ENCODE measurements at regions not wholly inside any gene's neighbourhood (a gene's known extent, or its start where the extent isn't known, plus 50 kb on each side); places are given as distances from the start of the nearest gene placed in this dataset.

DNA sequence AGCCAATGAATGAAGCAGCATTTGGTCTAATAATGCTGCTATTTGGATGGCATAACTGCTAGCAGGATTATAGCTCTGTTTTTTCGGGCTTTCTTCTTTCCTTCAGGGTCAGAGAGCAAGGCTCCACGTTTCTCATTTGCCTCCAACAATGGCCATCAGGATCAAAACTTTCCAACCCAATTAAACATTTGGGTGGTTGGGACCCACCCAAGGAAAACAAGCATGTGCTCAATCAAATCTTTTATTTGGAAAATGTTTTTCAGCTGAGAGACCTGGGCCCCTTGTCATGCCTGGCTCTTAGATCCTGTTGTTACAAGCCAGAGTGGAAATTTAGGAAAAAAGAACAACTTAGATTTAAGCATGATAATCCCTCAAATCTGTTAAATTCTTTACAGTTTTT, 373.1 kb upstream of the USP24 start:
- no peaks in the 10 kb centered on the region for H3K36me3 Mint-ChIP-seq
- no peaks in the 10 kb centered on the region for H3K27me3 Mint-ChIP-seq
- peaks cover 4% of the 10 kb centered on the region for H3K9me3 Mint-ChIP-seq
- H3K27ac Mint-ChIP-seq = no peak overlapping the region
- DNase-seq (ENCODE audit: extremely low spot score, unreplicated experiment) = no peak
- H3K4me1 Mint-ChIP-seq (ENCODE audit: unreplicated experiment) = peaks cover 18% of the 10 kb centered on the region
- no peak overlapping the region for H3K4me3 Mint-ChIP-seq
- no peak for TF ChIP-seq CTCF (conservative IDR thresholded peaks at IDR 0.05)

DNA sequence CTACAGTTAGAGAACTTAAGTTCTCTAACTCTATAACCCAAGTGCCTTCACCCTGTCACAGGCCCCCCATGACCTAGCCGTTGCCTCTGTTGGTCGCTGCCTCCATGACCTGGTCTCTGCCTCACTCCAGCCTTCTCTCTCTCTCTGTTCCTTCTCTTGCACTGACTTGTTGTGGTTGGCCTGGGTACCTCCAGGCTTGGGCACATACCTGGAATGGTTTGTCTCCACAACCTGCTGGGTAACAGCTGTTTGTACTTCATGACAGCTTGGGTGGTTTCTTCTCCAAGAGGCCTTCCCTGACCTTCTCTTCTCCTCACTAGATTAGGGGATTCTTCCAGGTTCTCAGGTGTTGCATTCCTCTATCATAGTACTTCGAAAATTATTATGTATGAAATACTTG, 371.6 kb upstream of the USP24 start:
- Mint-ChIP-seq H3K4me3 (no peak overlapping the region), H3K27me3 (no peaks in the 10 kb centered on the region), H3K36me3 (no peaks in the 10 kb centered on the region)

GRCh38 chr1:55585402-55585792, 370.2 kb upstream of the USP24 start:
- H3K4me3 Mint-ChIP-seq = no peak overlapping the region
- peaks cover 4% of the 10 kb centered on the region for H3K9me3 Mint-ChIP-seq
- H3K4me1 Mint-ChIP-seq (ENCODE audit: unreplicated experiment) = peaks cover 20% of the 10 kb centered on the region
- no peaks in the 10 kb centered on the region for H3K36me3 Mint-ChIP-seq
- H3K27me3 Mint-ChIP-seq = no peaks in the 10 kb centered on the region
- TF ChIP-seq CTCF (conservative IDR thresholded peaks at IDR 0.05) = no peak
- H3K27ac Mint-ChIP-seq = no peak overlapping the region
- no peak for DNase-seq (ENCODE audit: extremely low spot score, unreplicated experiment)

More for the DNA sequence above, 371.6 kb upstream of the USP24 start:
- DNase-seq (ENCODE audit: extremely low spot score, unreplicated experiment) = no peak
- no peak overlapping the region for H3K27ac Mint-ChIP-seq
- peaks cover 4% of the 10 kb centered on the region for H3K9me3 Mint-ChIP-seq
- no peak for TF ChIP-seq CTCF (conservative IDR thresholded peaks at IDR 0.05)
- H3K4me1 Mint-ChIP-seq (ENCODE audit: unreplicated experiment) = peaks cover 23% of the 10 kb centered on the region

- Mint-ChIP-seq H3K9me3 (peaks cover 4% of the 10 kb centered on the region), H3K4me3 (peak overlapping the region; percentile 1), H3K4me1 (ENCODE audit: unreplicated experiment) (peaks cover 20% of the 10 kb centered on the region), H3K27ac (peak overlapping the region; percentile 1), H3K27me3 (no peaks in the 10 kb centered on the region), H3K36me3 (no peaks in the 10 kb centered on the region)
- TF ChIP-seq CTCF (conservative IDR thresholded peaks at IDR 0.05) = peak; percentile 39
- DNase-seq (ENCODE audit: extremely low spot score, unreplicated experiment) = no peak
These were observed 369.6 kb upstream of the USP24 start for GRCh38 chr1:55584526-55585401.

DNA sequence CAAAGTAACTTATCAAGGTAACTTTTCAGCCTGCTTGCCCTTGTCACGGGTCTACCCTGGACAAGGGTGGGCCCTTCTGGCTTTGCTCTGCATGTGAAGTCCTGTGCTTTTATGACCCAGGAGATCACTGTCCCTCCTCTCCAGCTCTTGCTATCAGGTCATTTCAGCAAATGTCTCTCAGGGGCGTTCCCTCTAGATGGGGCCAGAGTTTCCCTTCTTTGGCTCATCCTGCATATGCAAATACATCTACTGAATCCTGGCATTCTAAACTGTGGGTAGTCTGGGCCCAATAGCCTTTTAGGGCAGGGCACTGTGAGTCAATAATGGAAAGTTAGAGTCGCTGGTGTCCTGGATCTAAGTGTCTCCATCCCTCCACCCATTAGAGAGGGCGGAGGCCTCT, 366.9 kb upstream of the USP24 start:
- Mint-ChIP-seq H3K36me3 (no peaks in the 10 kb centered on the region), H3K9me3 (peaks cover 4% of the 10 kb centered on the region), H3K27ac (no peak overlapping the region), H3K27me3 (no peaks in the 10 kb centered on the region), H3K4me3 (no peak overlapping the region), H3K4me1 (ENCODE audit: unreplicated experiment) (peaks cover 32% of the 10 kb centered on the region)
- DNase-seq (ENCODE audit: extremely low spot score, unreplicated experiment) = no peak
- TF ChIP-seq CTCF (conservative IDR thresholded peaks at IDR 0.05) = no peak
